MG63 (cell line): ENCODE measurements at regions not wholly inside any gene's neighbourhood (a gene's known extent, or its start where the extent isn't known, plus 50 kb on each side); places are given as distances from the start of the nearest gene placed in this dataset.

ENCODE experiments used
- DNase-seq: peaks from one replicate; pipeline ENCODE4 v3.0.0-alpha.2; 2020
- H3K27me3 ChIP-seq: fragments of 250-450 bp; sonication (Bioruptor Pico); 2 replicates; pipeline ENCODE4 v1.5.1; 2020; ENCODE audit warnings: mild to moderate bottlenecking, moderate library complexity
- H3K36me3 ChIP-seq: fragments of 250-450 bp; sonication (Bioruptor Pico); 2 replicates; pipeline ENCODE4 v1.5.1; 2020; ENCODE audit warnings: mild to moderate bottlenecking, moderate library complexity
- H3K4me3 ChIP-seq: fragments of 250-450 bp; sonication (Bioruptor Pico); 2 replicates; pipeline ENCODE4 v1.5.1; 2020; ENCODE audit warnings: mild to moderate bottlenecking, moderate library complexity
- H3K9me3 ChIP-seq: fragments of 250-450 bp; sonication (Bioruptor Pico); 2 replicates; pipeline ENCODE4 v1.5.1; 2020; ENCODE audit warnings: mild to moderate bottlenecking, moderate library complexity

DNA sequence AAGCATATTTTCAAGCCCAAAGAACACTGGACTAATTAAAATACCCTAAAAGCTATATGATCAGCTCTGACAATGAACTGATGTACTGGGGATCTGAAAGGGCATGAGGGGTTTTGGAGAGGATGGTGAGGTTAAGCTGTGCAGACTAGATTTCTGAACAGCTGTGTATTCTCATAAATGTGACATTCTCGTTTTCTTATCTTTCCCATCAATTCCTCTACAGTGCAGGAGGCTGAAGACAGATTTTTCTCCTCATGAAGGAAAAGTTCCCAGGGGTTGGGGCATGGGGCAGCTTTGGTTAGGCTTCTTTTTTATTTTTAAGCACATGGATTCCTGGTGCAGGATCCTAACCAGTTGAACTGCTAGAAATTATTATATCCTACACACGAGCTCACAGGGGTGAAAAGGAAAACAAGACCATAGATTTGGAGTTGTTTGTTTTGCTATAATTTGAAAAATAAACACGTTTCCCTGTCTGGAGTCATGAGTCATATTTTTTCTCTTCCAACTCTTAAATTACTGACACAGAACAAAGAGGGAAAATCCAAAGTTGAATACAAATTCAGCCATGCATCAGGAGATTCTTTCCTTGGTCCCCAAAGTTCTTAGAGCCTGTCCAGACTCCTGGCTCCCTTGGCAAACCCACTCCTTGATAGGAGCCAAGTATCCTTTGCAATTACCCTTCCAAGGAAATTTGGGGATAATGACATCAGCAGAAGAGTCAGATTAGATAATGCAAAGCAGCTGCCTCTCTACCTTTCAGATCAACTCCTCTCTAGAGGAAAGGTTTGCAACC lies 147.7 kb upstream of the NPVF start:
- no peaks in the 10 kb centered on the region; the same call in 1 of the 2 replicates for H3K9me3 ChIP-seq
- no peaks in the 10 kb centered on the region for H3K36me3 ChIP-seq
- no peaks in the 10 kb centered on the region; the same call in 1 of the 2 replicates for H3K27me3 ChIP-seq
- no peak for DNase-seq
- no peak overlapping the region for H3K4me3 ChIP-seq

DNA sequence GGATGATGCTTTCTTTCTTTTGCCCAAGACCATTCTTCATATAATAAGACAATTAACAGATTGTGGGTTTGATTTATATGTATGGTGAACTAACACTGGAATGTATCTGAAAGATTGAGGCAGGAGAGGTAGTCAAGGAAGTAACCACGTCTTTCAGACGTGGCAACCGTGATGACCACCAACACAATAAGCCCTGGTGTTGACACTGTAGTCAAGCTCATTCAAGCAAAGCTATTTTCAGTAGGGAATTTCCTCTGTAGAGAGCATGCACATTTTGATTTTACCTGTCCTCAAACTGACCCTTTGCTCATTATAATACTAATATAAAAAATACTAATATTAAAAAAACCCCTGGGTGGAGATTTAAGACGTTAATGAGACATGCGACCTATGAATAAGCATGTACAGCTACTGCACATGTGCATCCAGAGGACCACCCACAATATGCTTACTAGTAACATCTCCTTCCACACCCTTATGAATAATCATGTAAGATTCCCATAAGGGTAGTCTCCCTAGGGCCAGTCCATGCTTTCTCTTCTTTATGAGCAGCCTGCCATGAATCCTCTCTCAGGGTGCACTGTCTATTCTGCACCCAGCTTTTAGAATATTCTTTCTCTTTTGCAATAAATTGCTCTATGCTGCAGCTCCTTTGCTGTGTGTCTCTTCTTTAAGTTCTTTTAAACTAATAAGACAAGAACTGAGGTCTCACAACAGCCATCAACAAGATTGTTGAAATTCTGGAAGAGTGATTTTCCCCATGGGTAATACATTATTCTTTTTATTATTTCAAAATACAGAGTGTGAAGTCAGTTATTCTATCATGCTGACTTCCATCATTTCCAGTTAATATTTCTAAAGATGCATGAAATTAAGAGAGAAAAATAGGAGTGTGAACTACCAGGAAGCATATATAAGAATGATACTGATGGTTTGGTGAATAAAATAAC lies 151.3 kb upstream of the NPVF start:
- Histone ChIP-seq H3K4me3 (no peak overlapping the region), H3K27me3 (no peaks in the 10 kb centered on the region; the same call in 1 of the 2 replicates), H3K36me3 (no peaks in the 10 kb centered on the region), H3K9me3 (no peaks in the 10 kb centered on the region)
- no peak for DNase-seq

DNA sequence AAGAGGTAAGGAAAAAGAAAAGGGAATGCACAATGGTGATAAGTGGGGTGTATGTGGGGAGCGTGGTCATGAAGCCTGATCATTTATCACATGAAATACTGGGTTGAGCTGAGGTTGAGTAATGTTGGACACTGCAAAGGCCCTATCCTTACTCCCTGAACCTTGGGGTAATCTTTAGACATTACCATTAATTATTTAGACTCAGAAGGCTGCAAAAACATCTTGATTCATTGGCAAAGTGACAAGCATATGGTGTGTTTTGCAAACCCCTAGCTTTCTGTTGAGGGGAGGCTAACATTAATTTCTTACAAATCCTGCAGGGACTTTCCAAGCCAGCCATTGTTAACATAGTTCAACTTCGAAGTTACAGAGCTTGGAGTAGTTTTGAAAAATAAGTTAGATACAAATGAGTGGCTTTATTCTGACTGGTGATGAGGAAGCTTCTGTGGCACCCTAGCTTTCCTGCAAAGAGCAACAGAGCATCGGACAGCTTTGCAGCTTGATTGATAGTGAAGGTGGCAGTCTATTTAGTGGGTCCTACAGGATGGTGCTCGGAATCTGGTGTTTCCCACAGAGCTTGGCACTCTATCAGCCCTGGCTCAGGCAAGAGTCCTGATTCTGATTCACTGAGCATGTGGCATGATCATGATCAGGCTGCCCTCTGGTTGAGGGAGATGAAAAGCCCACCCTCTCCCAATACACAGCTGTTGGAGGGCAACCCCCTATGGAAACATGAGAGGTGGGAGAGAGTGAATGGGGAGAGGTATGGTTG lies 153.7 kb upstream of the NPVF start:
- Histone ChIP-seq H3K36me3 (no peaks in the 10 kb centered on the region), H3K27me3 (no peaks in the 10 kb centered on the region; the same call in 1 of the 2 replicates), H3K4me3 (no peak overlapping the region), H3K9me3 (no peaks in the 10 kb centered on the region)
- no peak for DNase-seq

DNA sequence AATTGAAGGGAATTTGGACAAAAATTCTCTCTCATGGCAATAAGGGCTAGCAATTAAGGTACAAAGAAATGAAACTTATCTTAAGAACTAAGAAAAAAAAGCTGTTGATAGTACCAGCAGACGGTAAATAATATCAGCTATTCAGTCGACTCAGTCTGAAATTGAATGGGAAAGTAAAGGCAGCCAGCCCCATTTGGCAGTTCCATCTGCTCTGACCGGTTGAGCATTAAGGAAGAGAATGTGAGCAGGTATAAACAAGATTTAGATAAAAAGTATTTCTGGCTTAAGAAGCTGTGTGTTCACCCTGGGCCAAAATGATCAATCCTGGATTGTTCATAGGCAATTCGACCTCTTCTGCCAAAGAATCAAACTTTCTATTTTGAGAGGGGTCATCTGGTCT lies 154.6 kb upstream of the NPVF start:
- H3K4me3 ChIP-seq: no peak overlapping the region
- H3K36me3 ChIP-seq: no peaks in the 10 kb centered on the region
- H3K9me3 ChIP-seq: no peaks in the 10 kb centered on the region
- no peaks in the 10 kb centered on the region; the same call in 1 of the 2 replicates for H3K27me3 ChIP-seq
- no peak for DNase-seq

GRCh38 chr7:25383402-25383801 lies 155.1 kb upstream of the NPVF start:
- no peak for DNase-seq
- H3K27me3 ChIP-seq: no peaks in the 10 kb centered on the region; the same call in 1 of the 2 replicates
- H3K36me3 ChIP-seq: no peaks in the 10 kb centered on the region
- no peaks in the 10 kb centered on the region for H3K9me3 ChIP-seq
- no peak overlapping the region for H3K4me3 ChIP-seq

DNA sequence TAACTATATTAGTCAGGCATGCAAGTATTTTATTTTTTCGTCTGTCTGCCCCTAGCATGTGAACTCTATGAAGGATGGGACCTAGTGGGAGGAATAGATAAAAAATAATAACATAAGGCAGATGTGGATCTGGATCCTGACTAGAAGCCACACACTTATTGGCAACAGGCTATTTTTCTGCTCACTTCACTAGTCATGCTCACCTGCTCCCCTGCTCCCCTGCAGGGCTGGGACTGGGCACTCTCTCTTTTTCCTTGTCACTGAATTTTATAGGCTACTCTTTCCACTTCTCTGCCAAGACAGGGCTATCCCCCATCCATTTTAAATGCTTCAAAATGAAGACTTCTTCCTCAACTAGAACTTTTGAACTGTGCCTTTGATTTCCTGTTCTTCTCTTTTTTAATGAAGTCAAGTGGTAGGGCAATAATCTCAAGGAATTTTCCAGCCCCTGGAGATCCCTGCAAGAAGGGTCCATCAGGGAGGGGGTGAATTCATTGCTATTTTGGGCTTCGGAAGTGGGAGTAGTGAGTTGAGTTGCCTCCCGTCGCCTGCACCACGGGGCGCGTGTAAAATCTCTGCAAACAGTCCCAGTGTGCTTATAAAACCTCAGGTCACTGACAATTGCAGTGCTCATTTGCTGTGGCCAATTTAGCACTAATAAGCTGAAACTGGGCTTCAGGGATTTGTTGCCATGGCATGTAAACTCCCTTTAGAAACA lies 156.7 kb upstream of the NPVF start:
- DNase-seq: no peak
- no peaks in the 10 kb centered on the region for H3K36me3 ChIP-seq
- no peaks in the 10 kb centered on the region for H3K9me3 ChIP-seq
- H3K4me3 ChIP-seq: no peak overlapping the region
- no peaks in the 10 kb centered on the region; the same call in 1 of the 2 replicates for H3K27me3 ChIP-seq

DNA sequence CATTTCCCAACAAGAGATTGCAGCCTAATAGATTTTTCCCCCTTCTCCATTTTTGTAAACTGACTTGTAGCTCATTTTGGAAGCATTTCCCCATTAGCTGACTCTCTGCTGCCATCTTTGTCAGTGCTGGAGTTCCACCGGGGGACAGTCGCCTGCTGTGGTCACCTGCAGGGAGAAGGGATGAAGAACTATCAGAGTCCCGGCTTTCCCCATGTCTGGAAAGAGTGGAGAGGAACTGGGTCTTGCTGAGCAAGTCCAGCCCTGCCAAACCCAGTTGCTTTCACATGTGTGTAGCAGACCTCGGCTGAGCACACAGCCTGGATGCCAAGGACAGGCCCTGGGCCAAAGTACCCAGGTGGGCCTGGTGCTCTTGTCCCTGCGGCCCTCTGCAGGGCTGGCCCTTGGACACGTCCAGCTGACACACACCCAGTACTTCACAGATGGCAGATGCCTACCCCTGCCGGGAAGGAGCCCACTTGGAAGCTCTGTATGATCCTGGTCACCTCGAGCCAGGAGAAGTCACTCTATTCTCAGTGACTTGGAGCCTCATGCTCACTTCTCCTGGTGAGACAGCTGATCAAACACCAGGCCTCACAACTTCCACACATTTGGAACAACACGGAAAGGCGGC lies 157.3 kb upstream of the NPVF start:
- no peak for DNase-seq

DNA sequence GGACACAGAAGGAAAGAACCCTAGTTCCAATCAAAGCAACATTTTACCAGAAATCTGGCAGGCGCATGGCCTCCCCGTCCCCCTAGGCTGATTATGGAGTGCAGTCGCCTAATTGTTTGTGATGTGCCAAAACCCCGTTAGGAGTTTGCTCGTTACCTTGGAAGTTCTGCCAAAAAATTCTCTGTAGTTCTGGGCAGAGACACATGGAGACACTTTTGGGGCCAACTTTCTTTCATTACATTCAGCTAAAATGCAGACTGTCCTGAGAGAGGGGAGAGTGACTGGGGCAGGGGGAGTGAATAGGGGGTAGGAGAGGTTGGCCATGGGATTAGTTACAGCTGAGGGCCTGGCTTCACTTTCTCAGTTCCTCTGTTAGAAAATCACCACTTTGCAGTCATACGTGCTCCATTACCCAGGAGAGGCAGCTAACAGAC lies 158.0 kb upstream of the NPVF start:
- no peak for DNase-seq
- no peaks in the 10 kb centered on the region for H3K36me3 ChIP-seq
- no peaks in the 10 kb centered on the region for H3K9me3 ChIP-seq
- H3K4me3 ChIP-seq: no peak overlapping the region
- peaks cover 3% of the 10 kb centered on the region; the same call in 1 of the 2 replicates for H3K27me3 ChIP-seq

More for the DNA sequence above, 157.3 kb upstream of the NPVF start:
- Histone ChIP-seq H3K27me3 (no peaks in the 10 kb centered on the region; the same call in 1 of the 2 replicates), H3K36me3 (no peaks in the 10 kb centered on the region), H3K4me3 (no peak overlapping the region), H3K9me3 (no peaks in the 10 kb centered on the region)

- Histone ChIP-seq H3K36me3 (no peaks in the 10 kb centered on the region), H3K4me3 (no peak overlapping the region), H3K27me3 (0 out of 2 replicates have a peak, but pooled peaks cover 3% of the 10 kb centered on the region)
Measured at GRCh38 chr7:25388681-25389080, 160.4 kb upstream of the NPVF start.

GRCh38 chr7:25389489-25390106 lies 161.3 kb upstream of the NPVF start:
- no peaks in the 10 kb centered on the region for H3K9me3 ChIP-seq
- no peaks in the 10 kb centered on the region for H3K36me3 ChIP-seq
- H3K4me3 ChIP-seq: no peak overlapping the region
- DNase-seq: no peak
- 0 out of 2 replicates have a peak, but pooled peaks cover 3% of the 10 kb centered on the region for H3K27me3 ChIP-seq

More at GRCh38 chr7:25388681-25389080, 160.4 kb upstream of the NPVF start:
- no peaks in the 10 kb centered on the region for H3K9me3 ChIP-seq
- no peak for DNase-seq

DNA sequence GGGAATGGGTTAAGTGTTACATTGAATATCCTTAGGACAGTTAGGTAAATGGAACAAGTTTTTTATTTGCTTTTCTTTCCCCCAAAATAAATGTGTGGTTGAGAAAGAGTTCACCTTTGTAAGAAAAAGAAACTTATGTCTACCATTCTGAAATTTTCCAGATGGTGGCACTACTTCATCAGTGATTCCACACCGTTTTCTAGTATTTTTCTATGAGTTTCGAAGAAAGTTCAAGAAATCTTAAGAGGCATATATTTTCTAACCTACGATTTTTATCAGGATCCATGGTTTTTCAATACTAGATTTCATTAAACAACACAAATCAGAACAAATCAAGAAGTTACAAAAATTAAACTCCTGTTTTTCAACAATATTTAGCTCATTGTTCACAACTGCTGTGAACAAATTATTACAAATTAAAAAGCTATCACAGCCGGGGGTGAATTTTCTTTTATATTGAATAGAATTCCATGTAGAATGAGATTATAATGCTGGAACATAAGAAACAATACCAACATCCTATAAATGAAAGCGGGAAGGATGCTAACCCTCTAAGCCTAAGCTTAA lies 163.1 kb upstream of the NPVF start:
- no peak for DNase-seq
- no peaks in the 10 kb centered on the region for H3K36me3 ChIP-seq
- H3K9me3 ChIP-seq: no peaks in the 10 kb centered on the region
- no peak overlapping the region for H3K4me3 ChIP-seq
- peaks cover 9% of the 10 kb centered on the region; the same call in 1 of the 2 replicates for H3K27me3 ChIP-seq

DNA sequence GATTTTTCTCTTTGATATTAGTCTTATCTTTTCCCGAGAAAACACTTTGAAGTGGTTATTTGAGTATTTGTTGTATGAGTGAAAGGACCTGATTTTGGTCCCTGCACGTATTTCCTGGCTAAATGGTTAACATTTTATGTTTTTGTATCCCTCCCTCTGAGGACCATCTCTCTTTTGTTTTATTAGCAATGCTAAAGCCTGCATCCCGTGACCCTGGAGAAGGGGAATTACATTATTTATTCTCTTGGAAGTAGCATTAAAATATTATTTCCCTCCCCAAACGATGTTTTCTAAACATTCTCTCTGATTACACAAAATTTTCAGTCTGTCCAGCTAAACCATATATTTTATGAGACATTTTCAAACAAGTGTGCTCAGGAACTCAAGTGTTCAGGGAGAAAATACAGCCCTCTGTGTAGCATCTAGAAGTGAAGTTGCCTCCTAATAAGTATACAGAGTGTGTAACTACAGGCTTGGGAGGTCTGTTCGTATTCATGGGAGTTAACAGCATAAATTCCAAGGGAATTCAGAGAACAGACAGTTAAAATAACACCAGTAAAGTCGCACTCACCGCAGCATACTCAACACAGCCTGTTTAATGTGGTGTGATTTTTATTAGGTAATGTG lies 163.8 kb upstream of the NPVF start:
- Histone ChIP-seq H3K4me3 (no peak overlapping the region), H3K36me3 (no peaks in the 10 kb centered on the region), H3K9me3 (no peaks in the 10 kb centered on the region), H3K27me3 (peaks cover 9% of the 10 kb centered on the region; the same call in 1 of the 2 replicates)
- DNase-seq: no peak

DNA sequence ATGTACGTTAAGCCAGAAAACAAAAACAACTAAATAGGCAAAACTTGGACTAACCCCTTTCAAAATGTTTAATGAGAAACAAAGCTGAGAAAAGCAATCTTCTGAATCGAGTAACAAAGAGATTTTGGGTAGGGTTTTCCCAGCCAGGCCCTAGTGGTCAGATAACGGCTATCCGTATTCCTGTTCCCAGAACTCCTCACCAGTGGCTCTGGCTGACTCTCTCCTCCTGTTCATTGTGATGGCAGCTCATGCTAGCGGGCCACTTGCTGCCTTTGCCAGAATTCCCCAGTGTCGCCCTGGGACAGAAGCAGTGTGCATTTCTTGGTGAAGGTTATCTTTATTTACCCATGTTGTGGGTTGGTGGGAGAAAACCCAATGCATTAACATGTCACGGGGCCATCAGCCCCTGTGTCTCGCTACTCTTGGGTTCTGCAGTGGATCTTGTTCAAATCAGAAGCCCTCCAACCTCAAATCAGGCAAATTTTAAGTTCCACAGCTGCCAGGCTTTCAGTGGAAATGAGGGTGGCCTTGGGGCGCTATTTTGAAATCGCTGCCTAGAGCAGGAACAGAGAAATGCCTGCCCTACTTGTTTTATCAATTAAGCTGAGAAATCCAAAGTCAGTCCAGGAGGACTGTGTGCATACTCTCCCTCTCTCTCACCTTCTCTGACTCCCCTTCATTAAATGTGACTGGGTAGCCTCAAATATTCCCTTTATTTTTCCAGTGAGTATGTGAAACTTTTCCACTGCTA lies 164.5 kb upstream of the NPVF start:
- Histone ChIP-seq H3K36me3 (no peaks in the 10 kb centered on the region), H3K27me3 (peaks cover 12% of the 10 kb centered on the region; the same call in 1 of the 2 replicates), H3K9me3 (no peaks in the 10 kb centered on the region), H3K4me3 (no peak overlapping the region)
- DNase-seq: no peak

GRCh38 chr7:25395976-25396375 lies 167.7 kb upstream of the NPVF start:
- Histone ChIP-seq H3K27me3 (peaks cover 12% of the 10 kb centered on the region; the same call in 1 of the 2 replicates), H3K36me3 (no peaks in the 10 kb centered on the region), H3K9me3 (no peaks in the 10 kb centered on the region), H3K4me3 (no peak overlapping the region)
- no peak for DNase-seq
